SK-N-MC (cell line): ENCODE measurements at regions not wholly inside any gene's neighbourhood (a gene's known extent, or its start where the extent isn't known, plus 50 kb on each side); places are given as distances from the start of the nearest gene placed in this dataset.
A peak's percentile ranks its signal among the peaks of the same experiment; 100 is the strongest.

Source experiments
- DNase-seq: peaks from one replicate; pipeline ENCODE4 v3.0.0-alpha.2; 2011; ENCODE audit warnings: low read depth, low spot score
- H3K27ac ChIP-seq: fragments of 200-600 bp; sonication (generic); 2 replicates; pipeline ENCODE4 v1.5.1; 2016; ENCODE audit warnings: mixed run types
- H3K36me3 ChIP-seq: fragments of 200-600 bp; sonication (generic); 2 replicates; pipeline ENCODE4 v1.6.1; 2017; ENCODE audit warnings: antibody characterized with exemption, low read length, mixed read lengths; ENCODE audit not compliant: insufficient read depth
- H3K4me3 ChIP-seq: fragments of 200-600 bp; sonication (generic); 2 replicates; pipeline ENCODE4 v1.5.1; 2016
- H3K9ac ChIP-seq: fragments of 200-600 bp; sonication (generic); 2 replicates; pipeline ENCODE4 v1.8.0; 2017; ENCODE audit warnings: mixed run types, mixed read lengths; ENCODE audit not compliant: insufficient read length
- H3K9me3 ChIP-seq: fragments of 200-600 bp; sonication (generic); 2 replicates; pipeline ENCODE4 v1.6.1; 2017; ENCODE audit warnings: low read depth, mild to moderate bottlenecking, antibody characterized with exemption, low read length, moderate library complexity, mixed read lengths
- EZH2 ChIP-seq: fragments of 200-600 bp; sonication (generic); IDR thresholded peaks from one replicate; pipeline ENCODE4 v1.6.1; 2017; ENCODE audit warnings: antibody characterized with exemption
- FOXP2 ChIP-seq: optimal IDR thresholded peaks from 2 replicates; pipeline ENCODE3; 2011; ENCODE audit warnings: mild to moderate bottlenecking, moderate library complexity; ENCODE audit not compliant: insufficient read depth; ENCODE audit errors: extremely low read length, control extremely low read depth
- POLR2AphosphoS5 ChIP-seq: IDR thresholded peaks from 2 replicates; pipeline ENCODE4 v1.6.1; 2012; ENCODE audit warnings: mild to moderate bottlenecking, low read depth, low read length, borderline replicate concordance

DNA sequence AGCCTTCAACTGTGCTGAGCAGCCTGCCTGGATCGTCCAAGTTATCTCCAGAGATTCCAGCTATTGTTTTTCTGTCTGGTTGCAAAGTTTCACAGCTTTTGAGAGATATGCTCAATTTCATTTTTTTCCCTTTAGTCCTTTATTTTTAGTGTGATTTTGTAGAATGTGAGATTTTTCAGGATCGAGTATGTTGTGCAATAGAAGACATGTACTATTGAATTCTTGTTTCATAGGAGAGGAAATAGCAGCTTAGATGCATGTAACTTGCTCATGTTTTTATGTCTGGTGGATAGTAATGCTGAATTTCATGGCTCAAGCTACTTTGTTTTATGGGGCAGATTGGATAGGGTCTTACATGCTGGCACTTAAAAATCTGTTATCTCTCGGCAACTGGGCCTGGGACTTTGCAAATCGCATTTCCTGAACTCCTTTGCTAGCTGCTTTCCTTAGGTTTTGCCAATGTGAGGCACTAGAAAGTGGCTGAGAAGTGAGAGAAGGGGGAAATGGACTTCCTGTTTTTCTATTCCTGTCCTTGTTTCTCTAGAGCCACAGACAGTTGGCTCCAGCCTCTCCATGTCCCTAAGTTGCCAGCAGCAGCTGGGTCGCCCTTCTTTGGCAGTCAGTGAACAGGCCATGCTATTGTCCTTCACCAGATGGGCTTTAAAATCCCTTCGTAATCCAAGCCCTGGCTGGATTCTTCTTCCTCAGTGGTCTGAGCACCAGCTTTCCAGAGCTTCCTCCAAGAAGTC is 101.4 kb upstream of the PDE4B start:
- TF ChIP-seq EZH2 (no peak), POLR2AphosphoS5 (no peak), FOXP2 (no peak)
- Histone ChIP-seq H3K27ac (peak overlapping the region; percentile 27), H3K36me3 (no peaks in the 10 kb centered on the region), H3K9me3 (no peaks in the 10 kb centered on the region), H3K4me3 (no peak overlapping the region), H3K9ac (no peak overlapping the region)
- no peak for DNase-seq

- Histone ChIP-seq H3K36me3 (no peaks in the 10 kb centered on the region), H3K27ac (peak overlapping the region; percentile 27; the same call in 1 of the 2 replicates), H3K4me3 (no peak overlapping the region), H3K9ac (no peak overlapping the region), H3K9me3 (no peaks in the 10 kb centered on the region)
- DNase-seq = no peak
- TF ChIP-seq EZH2 (no peak), POLR2AphosphoS5 (no peak), FOXP2 (no peak)
These were observed 100.7 kb upstream of the PDE4B start for GRCh38 chr1:65691972-65692371.

DNA sequence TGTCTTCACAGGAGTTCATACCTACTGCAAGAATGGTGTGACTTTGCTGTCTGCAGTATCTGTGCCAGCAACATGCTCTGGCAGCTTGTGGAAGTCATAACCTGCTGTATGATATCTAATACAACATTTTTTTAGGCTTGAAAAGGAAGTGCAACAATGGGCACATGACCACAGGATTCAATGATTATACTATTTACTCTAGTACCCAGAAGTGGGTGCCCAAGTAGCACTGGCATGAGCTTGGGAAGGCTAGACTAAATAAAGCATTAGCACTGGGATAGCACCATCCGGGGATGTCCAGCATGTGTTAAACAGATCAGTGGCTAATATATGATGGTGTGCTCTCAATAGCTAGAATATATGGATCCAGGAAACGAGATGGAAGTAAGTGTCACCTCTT is 98.6 kb upstream of the PDE4B start:
- Histone ChIP-seq H3K9me3 (no peaks in the 10 kb centered on the region), H3K27ac (no peak overlapping the region)
- TF ChIP-seq EZH2 (no peak), FOXP2 (no peak), POLR2AphosphoS5 (no peak)

DNA sequence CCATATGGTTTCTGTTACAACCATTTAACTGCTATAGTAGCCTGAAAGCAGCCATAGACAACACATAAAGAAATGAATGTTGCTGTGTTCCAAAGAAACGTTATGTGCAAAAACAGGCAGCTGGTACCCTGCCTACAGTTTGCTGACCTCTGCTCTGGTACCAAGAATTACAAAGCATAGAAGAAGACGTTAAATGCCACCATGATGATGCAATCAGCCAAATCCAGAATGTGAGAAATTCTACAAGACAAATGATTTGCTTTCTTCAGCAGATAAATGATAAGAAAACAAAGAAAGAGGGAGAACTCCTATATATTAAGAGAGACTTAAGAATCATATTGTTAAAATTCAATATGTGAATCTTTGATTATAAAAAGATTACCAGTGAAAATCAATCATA is 97.8 kb upstream of the PDE4B start:
- no peak overlapping the region for H3K9ac ChIP-seq
- H3K27ac ChIP-seq = no peak overlapping the region
- no peak for DNase-seq
- no peaks in the 10 kb centered on the region for H3K36me3 ChIP-seq
- TF ChIP-seq POLR2AphosphoS5 = no peak
- TF ChIP-seq FOXP2 = no peak
- TF ChIP-seq EZH2 = no peak
- no peaks in the 10 kb centered on the region for H3K9me3 ChIP-seq
- no peak overlapping the region for H3K4me3 ChIP-seq

More for the DNA sequence above, 98.6 kb upstream of the PDE4B start:
- Histone ChIP-seq H3K9ac (no peak overlapping the region), H3K4me3 (no peak overlapping the region), H3K36me3 (no peaks in the 10 kb centered on the region)
- DNase-seq = no peak

- TF ChIP-seq POLR2AphosphoS5 (no peak), EZH2 (no peak), FOXP2 (no peak)
- no peak overlapping the region for H3K4me3 ChIP-seq
- H3K36me3 ChIP-seq = no peaks in the 10 kb centered on the region
These were observed 94.1 kb upstream of the PDE4B start for GRCh38 chr1:65698590-65698989.

DNA sequence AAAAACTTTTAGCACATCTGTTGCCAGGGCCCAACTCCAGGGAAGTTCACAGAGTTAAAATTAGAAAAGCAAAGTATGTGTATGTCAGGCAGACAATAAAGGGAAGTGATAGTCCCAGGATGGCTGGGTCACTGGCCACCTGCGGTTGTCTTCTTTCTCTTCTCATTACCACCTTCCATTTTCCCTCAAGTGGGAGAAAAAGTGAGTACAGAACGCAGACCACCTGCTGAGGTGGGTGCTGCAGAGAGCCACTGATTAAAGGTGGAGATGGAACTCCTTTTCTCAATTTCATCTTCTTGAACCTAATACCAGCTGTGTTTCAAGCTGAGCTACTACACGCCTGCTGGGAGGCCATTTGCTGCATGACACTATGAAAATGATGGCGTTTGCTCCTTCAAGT is 88.8 kb upstream of the PDE4B start:
- no peak overlapping the region for H3K27ac ChIP-seq
- no peak for DNase-seq
- no peak overlapping the region for H3K4me3 ChIP-seq
- H3K9ac ChIP-seq = no peak overlapping the region
- H3K36me3 ChIP-seq = no peaks in the 10 kb centered on the region
- no peaks in the 10 kb centered on the region for H3K9me3 ChIP-seq
- TF ChIP-seq EZH2 (no peak), FOXP2 (no peak), POLR2AphosphoS5 (no peak)

More at GRCh38 chr1:65698590-65698989, 94.1 kb upstream of the PDE4B start:
- H3K27ac ChIP-seq = no peak overlapping the region
- H3K9ac ChIP-seq = no peak overlapping the region
- DNase-seq = no peak
- no peaks in the 10 kb centered on the region for H3K9me3 ChIP-seq

- no peak overlapping the region for H3K27ac ChIP-seq
- TF ChIP-seq POLR2AphosphoS5 (no peak), EZH2 (no peak), FOXP2 (no peak)
- no peaks in the 10 kb centered on the region for H3K9me3 ChIP-seq
- no peak for DNase-seq
- no peak overlapping the region for H3K4me3 ChIP-seq
- no peak overlapping the region for H3K9ac ChIP-seq
- no peaks in the 10 kb centered on the region for H3K36me3 ChIP-seq
These were observed 88.4 kb upstream of the PDE4B start for GRCh38 chr1:65704318-65704717.

GRCh38 chr1:65717815-65718454 is 74.8 kb upstream of the PDE4B start:
- no peak for TF ChIP-seq POLR2AphosphoS5
- TF ChIP-seq EZH2 = no peak
- TF ChIP-seq FOXP2 = no peak
- Histone ChIP-seq H3K9ac (no peak overlapping the region), H3K9me3 (no peaks in the 10 kb centered on the region), H3K27ac (no peak overlapping the region), H3K4me3 (no peak overlapping the region), H3K36me3 (no peaks in the 10 kb centered on the region)
- no peak for DNase-seq

DNA sequence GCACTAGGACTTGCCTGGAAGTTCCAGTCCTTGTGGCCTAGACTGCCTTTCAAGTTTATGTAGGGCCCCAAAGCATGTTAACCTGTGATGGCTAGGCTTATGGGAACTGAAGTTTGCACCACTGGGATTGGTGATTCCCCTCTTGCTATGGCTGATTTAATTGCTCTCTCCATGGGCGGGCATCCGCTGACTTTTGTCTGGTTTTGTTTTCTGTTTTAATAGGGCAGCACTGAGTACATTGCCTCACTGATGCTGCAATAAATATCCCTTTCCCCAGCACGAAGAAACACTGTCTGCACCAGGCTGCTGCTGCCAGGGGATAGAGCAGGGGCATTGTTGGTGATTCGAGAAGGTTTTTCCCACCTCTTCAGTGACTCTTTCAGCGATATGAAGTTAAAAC is 73.3 kb upstream of the PDE4B start:
- TF ChIP-seq EZH2 (no peak), POLR2AphosphoS5 (no peak), FOXP2 (no peak)
- no peaks in the 10 kb centered on the region for H3K36me3 ChIP-seq
- H3K9ac ChIP-seq = no peak overlapping the region
- DNase-seq = no peak
- no peak overlapping the region for H3K4me3 ChIP-seq
- no peaks in the 10 kb centered on the region for H3K9me3 ChIP-seq
- H3K27ac ChIP-seq = no peak overlapping the region
